GM12878 (cell line): ENCODE measurements at regions not wholly inside any gene's neighbourhood (a gene's known extent, or its start where the extent isn't known, plus 50 kb on each side); places are given as distances from the start of the nearest gene placed in this dataset.
"Not testable (repeated sequence)": the region's sequence is repeated elsewhere in the genome, so short reads cannot be mapped to it uniquely, and the experiment has no call there.

ENCODE experiments used
- ATAC-seq: fragments of 200-7000 bp; cut with Tn5 transposase; 3 replicates; pipeline ENCODE4 v1.9.1; 2020; ENCODE audit warnings: mild to moderate bottlenecking, moderate library complexity
- BruUV-seq: library from RNA; stranded (reverse); fragments of 400-500 nt; replicated peaks from 2 replicates; lab custom pipeline; 2021; lab: Mats Ljungman, UMichigan
- CTCF ChIA-PET: fragments of 300-600 bp; sonication (Branson Sonifier 250); formaldehyde crosslinking; extraction: SDS; loops from one replicate; lab custom pipeline; 2021; ENCODE audit warnings: inconsistent platforms; lab: Yijun Ruan, JAX
- POLR2A ChIA-PET: fragments of 350-600 bp; formaldehyde crosslinking; extraction: SDS; loops from one replicate; lab custom pipeline; 2021; ENCODE audit warnings: inconsistent platforms; lab: Charles Lee
- RAD21 ChIA-PET: fragments of 300-600 bp; sonication (Branson Sonifier 250); formaldehyde crosslinking; loops from one replicate; lab custom pipeline; 2023; ENCODE audit warnings: antibody characterized with exemption; ENCODE audit not compliant: unreplicated experiment; lab: Charles Lee
- SMC1A ChIA-PET: fragments of 300-600 bp; sonication (Branson Sonifier 250); formaldehyde crosslinking; loops from one replicate; lab custom pipeline; 2023; ENCODE audit not compliant: unreplicated experiment, uncharacterized antibody; lab: Charles Lee
- DNase-seq: peaks from one replicate; pipeline ENCODE4 v3.0.0-alpha.2; 2011; ENCODE audit warnings: low read depth, low spot score
- FAIRE-seq: peaks from 3 replicates; lab custom pipeline; 2011; peaks lifted over from hg19 to GRCh38; lab: Jason Lieb, UNC
- H2AFZ ChIP-seq: 2 replicates; pipeline ENCODE4 v1.6.0; 2011; ENCODE audit warnings: low read depth, low read length, control low read depth; ENCODE audit not compliant: control insufficient read depth
- H3K27ac ChIP-seq: 2 replicates; pipeline ENCODE4 v1.5.1; 2011; ENCODE audit warnings: control low read depth; ENCODE audit not compliant: control insufficient read depth, insufficient read depth
- H3K27me3 ChIP-seq, 2 experiments: replicated peaks in 1 of 2; 2 replicates each; pipeline versions ENCODE4 v1.6.0 to v1.6.1; 2011; ENCODE audit warnings: low read length in 1 of 2; ENCODE audit not compliant: control insufficient read depth in 2 of 2, insufficient read depth in 2 of 2
- H3K36me3 ChIP-seq, 2 experiments: 2 replicates each; pipeline ENCODE4 v1.5.1; 2011; ENCODE audit warnings: low read length in 1 of 2; ENCODE audit not compliant: control insufficient read depth in 2 of 2, insufficient read depth in 2 of 2
- H3K4me1 ChIP-seq: 2 replicates; pipeline ENCODE4 v1.6.1; 2011; ENCODE audit warnings: mild to moderate bottlenecking, low read length, moderate library complexity, mixed read lengths; ENCODE audit not compliant: control insufficient read depth, insufficient read depth
- H3K4me2 ChIP-seq: 2 replicates; pipeline ENCODE4 v1.6.0; 2011; ENCODE audit warnings: control low read depth; ENCODE audit not compliant: control insufficient read depth, insufficient read depth
- H3K4me3 ChIP-seq: fragments of 200-600 bp; sonication (generic); 2 replicates; pipeline ENCODE4 v1.5.1; 2016
- H3K79me2 ChIP-seq: 2 replicates; pipeline ENCODE4 v1.6.0; 2011; ENCODE audit warnings: low read length; ENCODE audit not compliant: control insufficient read depth, insufficient read depth
- H3K9ac ChIP-seq: 2 replicates; pipeline ENCODE4 v1.8.0; 2011; ENCODE audit warnings: low read length, control low read depth, mixed read lengths; ENCODE audit not compliant: control insufficient read depth, insufficient read depth
- H3K9me3 ChIP-seq: replicated peaks from 3 replicates; pipeline ENCODE4 v1.5.1; 2011; ENCODE audit warnings: mild to moderate bottlenecking, low read length; ENCODE audit not compliant: control insufficient read depth, insufficient read depth
- H4K20me1 ChIP-seq: 2 replicates; pipeline ENCODE4 v1.6.0; 2011; ENCODE audit not compliant: control insufficient read depth, insufficient read depth
- TCF3 ChIP-seq: IDR thresholded peaks from 2 replicates; pipeline ENCODE4 v1.6.1; 2012; ENCODE audit warnings: low read depth, mild to moderate bottlenecking, low read length, borderline replicate concordance; ENCODE audit not compliant: insufficient read depth
- WGBS: methylation state at CpG from one replicate; pipeline ENCODE4 v1.1.6; 2016; ENCODE audit warnings: low lambda C conversion rate; ENCODE audit not compliant: insufficient replicate concordance, insufficient coverage; ENCODE audit errors: missing lambda C conversion rate; 5-methylcytosine and 5-hydroxymethylcytosine counted together
- in situ Hi-C: fragments of 300-500 bp; cut with MboI; formaldehyde crosslinking; loops from 9 replicates; pipeline ENCODE4 v1.14.3; 2018; ENCODE audit warnings: mixed read lengths
- intact Hi-C: fragments of 100-400 bp; cut with micrococcal nuclease; formaldehyde crosslinking; loops from one replicate; pipeline ENCODE4 v1.14.2; 2022; ENCODE audit not compliant: unreplicated experiment

- Histone ChIP-seq H3K4me2 (no peak overlapping the region), H2AFZ (no peak overlapping the region), H3K27me3 (no peaks in the 10 kb centered on the region), H3K9me3 (no peaks in the 10 kb centered on the region; the same call in 2 of the 3 replicates), H3K36me3 (no peaks in the 10 kb centered on the region), H3K4me3 (no peak overlapping the region), H3K9ac (no peak overlapping the region), H4K20me1 (no peaks in the 10 kb centered on the region), H3K27ac (no peak overlapping the region), H3K4me1 (no peaks in the 10 kb centered on the region), H3K79me2 (no peaks in the 10 kb centered on the region)
- no peak for ATAC-seq
- FAIRE-seq: no peak
- TF ChIP-seq TCF3: no peak
- WGBS: 21% methylated on average over 13 of the region's 13 CpGs
- no TSS peak for BruUV-seq
- ChIA-PET CTCF (no interaction called here), SMC1A (no interaction called here), RAD21 (no interaction called here), POLR2A (no interaction called here)
- in situ Hi-C loops (no loop called here), intact Hi-C loops (no loop called here)
- no peak for DNase-seq
Observed at GRCh38 chr21:9750341-9751086, 770.9 kb upstream of the TPTE start.

DNA sequence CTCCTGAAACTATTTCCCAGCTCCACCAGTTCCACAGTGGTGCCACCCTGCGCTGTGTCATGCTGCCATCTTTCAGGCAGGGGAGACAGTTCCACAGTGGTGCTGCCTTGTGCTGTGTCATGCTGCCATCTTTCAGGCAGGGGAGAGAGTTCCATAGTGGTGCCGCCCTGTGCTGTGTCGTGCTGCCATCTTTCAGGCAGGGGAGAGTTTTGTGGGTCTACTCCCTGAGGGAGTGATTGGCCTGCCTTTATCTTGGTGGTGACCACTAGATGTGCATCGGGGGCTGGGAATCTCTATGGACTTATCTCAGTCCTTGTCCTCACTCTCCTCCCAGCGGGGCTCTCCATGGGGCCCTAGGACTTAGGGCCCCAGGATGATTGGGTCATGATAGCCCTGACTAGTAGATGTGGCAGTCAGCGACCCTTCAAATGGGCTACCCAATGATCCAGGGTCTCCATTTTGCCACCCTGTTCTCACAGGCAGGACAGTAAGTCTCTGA is 770.2 kb upstream of the TPTE start:
- RAD21 ChIA-PET, H3K4me3 ChIP-seq, H3K27ac ChIP-seq, SMC1A ChIA-PET, H3K4me2 ChIP-seq, H2AFZ ChIP-seq, CTCF ChIA-PET, H3K9me3 ChIP-seq, H3K79me2 ChIP-seq, BruUV-seq, in situ Hi-C loops, H3K27me3 ChIP-seq, FAIRE-seq, DNase-seq, H4K20me1 ChIP-seq, H3K9ac ChIP-seq, POLR2A ChIA-PET, H3K36me3 ChIP-seq, H3K4me1 ChIP-seq, ATAC-seq, intact Hi-C loops: not testable (repeated sequence)
- WGBS: 11% methylated on average over 6 of the region's 6 CpGs

DNA sequence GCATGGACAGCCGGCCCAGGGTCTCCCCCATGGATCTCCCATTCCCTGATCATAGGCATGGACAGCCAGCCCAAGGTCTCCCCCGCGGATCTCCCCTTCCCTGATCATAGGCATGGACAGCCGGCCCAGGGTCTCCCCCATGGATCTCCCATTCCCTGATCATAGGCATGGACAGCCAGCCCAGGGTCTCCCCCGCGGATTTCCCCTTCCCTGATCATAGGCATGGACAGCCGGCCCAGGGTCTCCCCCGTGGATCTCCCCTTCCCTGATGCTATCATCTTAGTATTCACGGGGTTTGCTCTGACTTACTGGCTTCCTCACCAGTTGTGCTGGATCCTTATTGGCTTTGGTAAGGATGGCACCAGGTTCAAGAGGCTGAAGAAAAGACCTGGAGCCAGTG is 769.4 kb upstream of the TPTE start:
- H3K4me3 ChIP-seq, CTCF ChIA-PET, intact Hi-C loops, H3K4me2 ChIP-seq, BruUV-seq, H3K9ac ChIP-seq, ATAC-seq, H2AFZ ChIP-seq, SMC1A ChIA-PET, POLR2A ChIA-PET, H3K36me3 ChIP-seq, H3K27me3 ChIP-seq, DNase-seq, H4K20me1 ChIP-seq, H3K27ac ChIP-seq, H3K4me1 ChIP-seq, H3K79me2 ChIP-seq, H3K9me3 ChIP-seq, FAIRE-seq, RAD21 ChIA-PET, in situ Hi-C loops: not testable (repeated sequence)
- 23% methylated on average over 9 of the region's 9 CpGs for WGBS

GRCh38 chr21:9753441-9753840 is 767.9 kb upstream of the TPTE start:
- SMC1A ChIA-PET, H2AFZ ChIP-seq, in situ Hi-C loops, H3K36me3 ChIP-seq, H3K9ac ChIP-seq, H4K20me1 ChIP-seq, RAD21 ChIA-PET, H3K4me2 ChIP-seq, H3K4me1 ChIP-seq, intact Hi-C loops, H3K4me3 ChIP-seq, H3K9me3 ChIP-seq, BruUV-seq, POLR2A ChIA-PET, H3K79me2 ChIP-seq, DNase-seq, FAIRE-seq, CTCF ChIA-PET, H3K27ac ChIP-seq, H3K27me3 ChIP-seq, ATAC-seq: not testable (repeated sequence)
- WGBS: 30% methylated on average over 10 of the region's 10 CpGs
